MM.1S (cell line): ENCODE measurements at regions not wholly inside any gene's neighbourhood (a gene's known extent, or its start where the extent isn't known, plus 50 kb on each side); places are given as distances from the start of the nearest gene placed in this dataset.

Experiments
- DNase-seq: peaks from one replicate; pipeline ENCODE4 v3.0.0-alpha.2; 2015
- H2AFZ ChIP-seq: fragments of 300-600 bp; sonication (generic); 2 replicates; pipeline ENCODE4 v1.6.0; 2016; ENCODE audit warnings: antibody characterized with exemption, low read length
- H3F3A ChIP-seq: fragments of 300-600 bp; sonication (generic); 2 replicates; pipeline ENCODE4 v1.6.1; 2016; ENCODE audit warnings: mild to moderate bottlenecking, antibody characterized with exemption, low read length, moderate library complexity, mixed read lengths; ENCODE audit not compliant: insufficient read depth
- H3K27ac ChIP-seq: fragments of 300-600 bp; sonication (generic); 2 replicates; pipeline ENCODE4 v1.5.1; 2016; ENCODE audit warnings: mild to moderate bottlenecking, low read length
- H3K27me3 ChIP-seq: fragments of 300-600 bp; sonication (generic); replicated peaks from 2 replicates; pipeline ENCODE4 v1.6.0; 2016; ENCODE audit warnings: low read length; ENCODE audit not compliant: insufficient read depth
- H3K36me3 ChIP-seq: fragments of 300-600 bp; sonication (generic); replicated peaks from 2 replicates; pipeline ENCODE4 v1.6.1; 2016; ENCODE audit warnings: mild to moderate bottlenecking, low read length, mixed read lengths; ENCODE audit not compliant: insufficient read depth
- H3K4me1 ChIP-seq: fragments of 300-600 bp; sonication (generic); 2 replicates; pipeline ENCODE4 v1.6.1; 2016; ENCODE audit warnings: low read length, mixed read lengths
- H3K4me2 ChIP-seq: fragments of 300-600 bp; sonication (generic); 2 replicates; pipeline ENCODE4 v1.6.0; 2016; ENCODE audit warnings: low read depth, low read length
- H3K4me3 ChIP-seq: fragments of 300-600 bp; sonication (generic); 2 replicates; pipeline ENCODE4 v1.5.1; 2016; ENCODE audit warnings: low read length, mixed read lengths
- H3K79me2 ChIP-seq: fragments of 300-600 bp; sonication (generic); 2 replicates; pipeline ENCODE4 v1.6.1; 2016; ENCODE audit warnings: mixed run types, low read length, mixed read lengths
- H3K9ac ChIP-seq: fragments of 300-600 bp; sonication (generic); 2 replicates; pipeline ENCODE4 v1.6.1; 2016; ENCODE audit warnings: low read length, mixed read lengths
- H3K9me2 ChIP-seq: fragments of 300-600 bp; sonication (generic); replicated peaks from 2 replicates; pipeline ENCODE4 v1.6.1; 2016; ENCODE audit warnings: mild to moderate bottlenecking, low read length, mixed read lengths; ENCODE audit not compliant: insufficient read depth
- H3K9me3 ChIP-seq: fragments of 300-600 bp; sonication (generic); replicated peaks from 2 replicates; pipeline ENCODE4 v1.6.1; 2016; ENCODE audit warnings: mild to moderate bottlenecking, low read length, mixed read lengths; ENCODE audit not compliant: insufficient read depth
- H4K20me1 ChIP-seq: fragments of 300-600 bp; sonication (generic); 2 replicates; pipeline ENCODE4 v1.6.1; 2016; ENCODE audit warnings: mild to moderate bottlenecking, low read length, moderate library complexity, mixed read lengths; ENCODE audit not compliant: insufficient read depth
- CTCF ChIP-seq: fragments of 300-600 bp; sonication (generic); IDR thresholded peaks from 2 replicates; pipeline ENCODE4 v1.5.1; 2016; ENCODE audit warnings: antibody characterized with exemption, low read length, mixed read lengths
- EZH2 ChIP-seq: fragments of 300-600 bp; sonication (generic); optimal IDR thresholded peaks from 2 replicates; pipeline ENCODE3; 2017; ENCODE audit warnings: low read depth, mild to moderate bottlenecking, antibody characterized with exemption, low read length, mixed read lengths
- EZH2phosphoT487 ChIP-seq: fragments of 300-600 bp; sonication (generic); IDR thresholded peaks from 2 replicates; pipeline ENCODE4 v1.6.1; 2018; ENCODE audit warnings: antibody characterized with exemption, low read length

- no peak overlapping the region for H3K9ac ChIP-seq
- no peak for DNase-seq
- no peaks in the 10 kb centered on the region for H4K20me1 ChIP-seq
- no peaks in the 10 kb centered on the region for H3K9me2 ChIP-seq
- no peak overlapping the region for H3K27ac ChIP-seq
- no peaks in the 10 kb centered on the region for H3K79me2 ChIP-seq
- H2AFZ ChIP-seq, result no peak overlapping the region
- H3K27me3 ChIP-seq, result no peaks in the 10 kb centered on the region
- no peak overlapping the region for H3K4me3 ChIP-seq
- H3F3A ChIP-seq, result no peaks in the 10 kb centered on the region
- H3K9me3 ChIP-seq, result no peaks in the 10 kb centered on the region
- H3K4me1 ChIP-seq, result no peaks in the 10 kb centered on the region
- TF ChIP-seq CTCF, result no peak
- H3K36me3 ChIP-seq, result no peaks in the 10 kb centered on the region
- no peak overlapping the region for H3K4me2 ChIP-seq
These were observed 283.8 kb upstream of the DAB1 start for GRCh38 chr1:57707631-57708030.

GRCh38 chr1:57704811-57705210 is 281.0 kb upstream of the DAB1 start:
- H3K4me3 ChIP-seq, result no peak overlapping the region
- no peaks in the 10 kb centered on the region for H3K79me2 ChIP-seq
- no peak overlapping the region for H3K4me2 ChIP-seq
- no peaks in the 10 kb centered on the region for H3K27me3 ChIP-seq
- no peaks in the 10 kb centered on the region for H3K9me2 ChIP-seq
- no peaks in the 10 kb centered on the region for H3K9me3 ChIP-seq
- no peak for TF ChIP-seq CTCF
- no peak for TF ChIP-seq EZH2
- TF ChIP-seq EZH2phosphoT487, result no peak
- H4K20me1 ChIP-seq, result no peaks in the 10 kb centered on the region
- H2AFZ ChIP-seq, result no peak overlapping the region
- H3K4me1 ChIP-seq, result no peaks in the 10 kb centered on the region
- H3K9ac ChIP-seq, result no peak overlapping the region
- H3F3A ChIP-seq, result no peaks in the 10 kb centered on the region
- no peak overlapping the region for H3K27ac ChIP-seq
- DNase-seq, result no peak
- no peaks in the 10 kb centered on the region for H3K36me3 ChIP-seq

DNA sequence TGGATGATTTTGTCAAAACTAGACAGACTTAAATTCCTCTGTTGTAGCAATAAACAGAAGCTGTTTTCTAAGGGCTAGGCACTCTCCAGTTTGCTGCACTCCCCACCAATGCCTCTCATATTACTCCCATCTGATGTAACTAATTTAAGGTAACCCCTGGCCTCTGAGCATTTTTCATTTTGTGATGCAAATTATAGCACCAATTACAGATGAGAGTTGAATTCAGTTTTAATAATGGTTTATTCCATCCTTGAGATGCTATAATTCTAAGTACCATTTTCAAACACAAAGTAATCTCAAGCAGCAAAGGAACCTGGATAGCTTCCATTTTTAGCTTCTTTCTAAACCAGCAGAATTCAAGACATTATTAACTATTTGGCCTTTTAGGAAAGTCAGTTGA is 280.4 kb upstream of the DAB1 start:
- Histone ChIP-seq H3K36me3 (no peaks in the 10 kb centered on the region), H3K9ac (no peak overlapping the region), H4K20me1 (no peaks in the 10 kb centered on the region), H3K4me3 (no peak overlapping the region), H3K9me3 (no peaks in the 10 kb centered on the region), H3F3A (no peaks in the 10 kb centered on the region), H3K79me2 (no peaks in the 10 kb centered on the region), H3K9me2 (no peaks in the 10 kb centered on the region), H3K4me1 (no peaks in the 10 kb centered on the region), H3K27me3 (no peaks in the 10 kb centered on the region), H3K27ac (no peak overlapping the region), H3K4me2 (no peak overlapping the region), H2AFZ (no peak overlapping the region)
- no peak for DNase-seq
- TF ChIP-seq CTCF (no peak), EZH2phosphoT487 (no peak), EZH2 (no peak)

- no peaks in the 10 kb centered on the region for H3K79me2 ChIP-seq
- H3K36me3 ChIP-seq, result no peaks in the 10 kb centered on the region
- H3K9me3 ChIP-seq, result no peaks in the 10 kb centered on the region
- no peaks in the 10 kb centered on the region for H4K20me1 ChIP-seq
- no peak overlapping the region for H3K4me3 ChIP-seq
- TF ChIP-seq EZH2phosphoT487 (no peak), CTCF (no peak), EZH2 (no peak)
- DNase-seq, result no peak
- no peak overlapping the region for H2AFZ ChIP-seq
- H3K9me2 ChIP-seq, result no peaks in the 10 kb centered on the region
- no peaks in the 10 kb centered on the region for H3K27me3 ChIP-seq
- H3K9ac ChIP-seq, result no peak overlapping the region
- H3K4me2 ChIP-seq, result no peak overlapping the region
- no peak overlapping the region for H3K27ac ChIP-seq
- no peaks in the 10 kb centered on the region for H3K4me1 ChIP-seq
- H3F3A ChIP-seq, result no peaks in the 10 kb centered on the region
These were observed 273.0 kb upstream of the DAB1 start for GRCh38 chr1:57696904-57697303.
